ENCODE measurements at regions not wholly inside any gene's neighbourhood (a gene's known extent, or its start where the extent isn't known, plus 50 kb on each side); places are given as distances from the start of the nearest gene placed in this dataset.

DNA sequence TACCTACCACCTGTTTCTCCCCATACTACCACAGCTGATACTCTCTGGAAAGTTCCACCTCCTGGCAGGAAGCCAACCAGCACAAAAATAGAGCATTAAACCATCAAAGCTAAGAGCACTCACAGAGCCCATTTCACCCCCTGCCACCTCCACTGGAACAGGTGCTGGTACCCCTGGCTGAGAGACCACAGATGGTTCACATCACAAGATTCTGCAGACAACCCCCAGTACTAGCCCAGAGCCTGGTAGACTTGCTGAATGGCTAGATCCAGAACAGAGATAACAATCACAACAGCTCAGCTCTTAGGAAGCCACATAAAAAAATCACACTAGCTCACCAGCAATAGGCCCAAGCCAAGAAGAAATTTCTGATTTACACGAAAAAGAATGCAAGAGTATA lies 855.2 kb downstream of the FSCB start:
- no peaks in the 10 kb centered on the region for H3K9me1 ChIP-seq (replicated peaks; ENCODE audit: control insufficient read depth, extremely low read depth, insufficient read depth, low read length)
- H3K9me3 ChIP-seq (replicated peaks; ENCODE audit: control insufficient read depth, insufficient read depth, low read length) = peaks cover 2% of the 10 kb centered on the region
- H4K20me1 ChIP-seq (replicated peaks; ENCODE audit: control insufficient read depth, extremely low read depth, insufficient read depth, low read length) = no peaks in the 10 kb centered on the region
- ChIA-PET CTCF (no interaction called here), POLR2A (no interaction called here)
- FAIRE-seq (no peak), DNase-seq (ENCODE audit: low read depth, low spot score) (no peak)
- BruUV-seq (replicated peaks) = no TSS peak
- dilution Hi-C loops (cut with MboI; ENCODE audit: extremely low pct_ligation_motif_present, low sequenced_read_pairs) = no loop called here
- no peak overlapping the region for H3K27ac ChIP-seq (ENCODE audit: insufficient read depth, low read depth, low read length)
- no peaks in the 10 kb centered on the region for H3K27me3 ChIP-seq (ENCODE audit: control insufficient read depth in 2 of 2, insufficient read depth in 2 of 2, low read length in 2 of 2)
- no peak overlapping the region for H3K4me2 ChIP-seq (ENCODE audit: insufficient read depth, low read length)
- intact Hi-C loops (cut with micrococcal nuclease) = no loop called here
- no peak overlapping the region for H3K4me3 ChIP-seq (replicated peaks in 1 of 3; ENCODE audit: insufficient read depth in 1 of 3, low read depth in 1 of 3, low read length in 3 of 3)
- TF ChIP-seq POLR2A (IDR thresholded peaks at IDR 0.05; ENCODE audit: low read depth, low read length) = no peak
- H3K9ac ChIP-seq (replicated peaks; ENCODE audit: extremely low read depth, insufficient read depth, low read length) = no peak overlapping the region
- H3K4me1 ChIP-seq (ENCODE audit: control insufficient read depth, extremely low read depth, insufficient read depth, low read length) = no peaks in the 10 kb centered on the region
- no peak overlapping the region for H2AFZ ChIP-seq (ENCODE audit: low read depth, low read length)
- no peaks in the 10 kb centered on the region for H3K36me3 ChIP-seq (ENCODE audit: control insufficient read depth in 2 of 2, extremely low read depth in 1 of 2, insufficient read depth in 2 of 2, low read length in 2 of 2)
- H3K79me2 ChIP-seq (ENCODE audit: control insufficient read depth, insufficient read depth, low read length) = no peaks in the 10 kb centered on the region

DNA sequence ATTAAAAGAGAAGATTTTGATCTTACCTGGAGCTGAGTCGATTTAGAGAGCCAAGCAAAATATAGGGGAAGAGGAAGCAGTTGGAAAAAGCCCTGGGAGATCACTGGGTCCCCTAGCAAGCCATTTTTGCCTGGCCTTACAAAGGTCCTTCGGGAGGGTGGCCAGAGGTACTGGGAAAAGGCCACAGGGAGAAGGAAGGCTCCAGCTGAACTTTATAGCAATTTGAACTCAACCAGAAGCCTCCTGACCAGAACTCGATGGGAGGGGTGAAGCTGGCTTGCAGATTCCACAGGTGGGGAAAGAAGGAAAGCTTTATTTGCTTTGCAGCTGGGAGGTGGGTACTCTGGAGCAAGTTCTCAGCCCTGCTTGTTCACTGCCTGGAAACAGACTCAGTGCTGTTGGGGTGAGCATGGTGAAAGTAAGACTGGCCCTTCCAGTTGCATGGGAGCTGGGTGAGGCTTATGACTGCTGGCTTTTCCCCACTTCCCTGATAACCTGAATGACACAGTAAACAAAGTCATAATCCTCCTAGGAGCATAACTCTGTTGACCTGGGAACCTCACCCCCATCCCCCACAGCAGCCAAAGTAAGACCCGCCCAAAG lies 855.8 kb downstream of the FSCB start:
- TF ChIP-seq GATA2 (IDR thresholded peaks at IDR 0.05; ENCODE audit: insufficient read depth, insufficient read length, low read depth, low read length) (no peak), FOS (IDR thresholded peaks at IDR 0.05; ENCODE audit: borderline replicate concordance, insufficient read depth, low read length) (no peak), POLR2AphosphoS5 (IDR thresholded peaks at IDR 0.05; ENCODE audit: insufficient read depth, low read depth, low read length) (no peak), CTCF (IDR thresholded peaks at IDR 0.05; ENCODE audit: extremely low read depth in 1 of 2, insufficient read depth in 1 of 2, low read depth in 1 of 2, low read length in 2 of 2) (no peak), POLR2A (IDR thresholded peaks at IDR 0.05; ENCODE audit: low read depth, low read length) (no peak), EZH2 (IDR thresholded peaks at IDR 0.05; ENCODE audit: borderline replicate concordance, low read depth, low read length, severe bottlenecking) (no peak), MYC (IDR thresholded peaks at IDR 0.05; ENCODE audit: low read depth, low read length) (no peak), JUN (IDR thresholded peaks at IDR 0.05; ENCODE audit: borderline replicate concordance, insufficient read depth, insufficient read length, low read depth) (no peak)
- TF ChIP-seq, protein P1, sequence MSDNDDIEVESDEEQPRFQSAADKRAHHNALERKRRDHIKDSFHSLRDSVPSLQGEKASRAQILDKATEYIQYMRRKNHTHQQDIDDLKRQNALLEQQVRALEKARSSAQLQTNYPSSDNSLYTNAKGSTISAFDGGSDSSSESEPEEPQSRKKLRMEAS (IDR thresholded peaks at IDR 0.05; ENCODE audit: insufficient read depth, insufficient read length) = no peak
- H2AFZ ChIP-seq (ENCODE audit: low read depth, low read length) = no peak overlapping the region
- intact Hi-C loops (cut with micrococcal nuclease) (no loop called here), dilution Hi-C loops (cut with MboI; ENCODE audit: extremely low pct_ligation_motif_present, low sequenced_read_pairs) (no loop called here)
- no peaks in the 10 kb centered on the region for H3K36me3 ChIP-seq (ENCODE audit: control insufficient read depth in 2 of 2, extremely low read depth in 1 of 2, insufficient read depth in 2 of 2, low read length in 2 of 2)
- H3K9me3 ChIP-seq (replicated peaks; ENCODE audit: control insufficient read depth, insufficient read depth, low read length) = peaks cover 2% of the 10 kb centered on the region
- no peaks in the 10 kb centered on the region for H3K9me1 ChIP-seq (replicated peaks; ENCODE audit: control insufficient read depth, extremely low read depth, insufficient read depth, low read length)
- no peaks in the 10 kb centered on the region for H3K79me2 ChIP-seq (ENCODE audit: control insufficient read depth, insufficient read depth, low read length)
- no TSS peak for BruUV-seq (replicated peaks)
- FAIRE-seq = no peak
- H3K9ac ChIP-seq (replicated peaks; ENCODE audit: extremely low read depth, insufficient read depth, low read length) = no peak overlapping the region
- no peaks in the 10 kb centered on the region for H4K20me1 ChIP-seq (replicated peaks; ENCODE audit: control insufficient read depth, extremely low read depth, insufficient read depth, low read length)
- no peak overlapping the region for H3K27ac ChIP-seq (ENCODE audit: insufficient read depth, low read depth, low read length)
- no peaks in the 10 kb centered on the region for H3K27me3 ChIP-seq (ENCODE audit: control insufficient read depth in 2 of 2, insufficient read depth in 2 of 2, low read length in 2 of 2)
- H3K4me2 ChIP-seq (ENCODE audit: insufficient read depth, low read length) = no peak overlapping the region
- no peaks in the 10 kb centered on the region for H3K4me1 ChIP-seq (ENCODE audit: control insufficient read depth, extremely low read depth, insufficient read depth, low read length)
- no peak for DNase-seq (ENCODE audit: low read depth, low spot score)
- H3K4me3 ChIP-seq (replicated peaks in 1 of 3; ENCODE audit: insufficient read depth in 1 of 3, low read depth in 1 of 3, low read length in 3 of 3) = no peak overlapping the region
- CTCF ChIA-PET = no interaction called here
- POLR2A ChIA-PET = no interaction called here

All from endothelial cell of umbilical vein (primary cell).